ENCODE measurements at regions not wholly inside any gene's neighbourhood (a gene's known extent, or its start where the extent isn't known, plus 50 kb on each side); places are given as distances from the start of the nearest gene placed in this dataset.
"Not testable (repeated sequence)": the region's sequence is repeated elsewhere in the genome, so short reads cannot be mapped to it uniquely, and the experiment has no call there.

DNA sequence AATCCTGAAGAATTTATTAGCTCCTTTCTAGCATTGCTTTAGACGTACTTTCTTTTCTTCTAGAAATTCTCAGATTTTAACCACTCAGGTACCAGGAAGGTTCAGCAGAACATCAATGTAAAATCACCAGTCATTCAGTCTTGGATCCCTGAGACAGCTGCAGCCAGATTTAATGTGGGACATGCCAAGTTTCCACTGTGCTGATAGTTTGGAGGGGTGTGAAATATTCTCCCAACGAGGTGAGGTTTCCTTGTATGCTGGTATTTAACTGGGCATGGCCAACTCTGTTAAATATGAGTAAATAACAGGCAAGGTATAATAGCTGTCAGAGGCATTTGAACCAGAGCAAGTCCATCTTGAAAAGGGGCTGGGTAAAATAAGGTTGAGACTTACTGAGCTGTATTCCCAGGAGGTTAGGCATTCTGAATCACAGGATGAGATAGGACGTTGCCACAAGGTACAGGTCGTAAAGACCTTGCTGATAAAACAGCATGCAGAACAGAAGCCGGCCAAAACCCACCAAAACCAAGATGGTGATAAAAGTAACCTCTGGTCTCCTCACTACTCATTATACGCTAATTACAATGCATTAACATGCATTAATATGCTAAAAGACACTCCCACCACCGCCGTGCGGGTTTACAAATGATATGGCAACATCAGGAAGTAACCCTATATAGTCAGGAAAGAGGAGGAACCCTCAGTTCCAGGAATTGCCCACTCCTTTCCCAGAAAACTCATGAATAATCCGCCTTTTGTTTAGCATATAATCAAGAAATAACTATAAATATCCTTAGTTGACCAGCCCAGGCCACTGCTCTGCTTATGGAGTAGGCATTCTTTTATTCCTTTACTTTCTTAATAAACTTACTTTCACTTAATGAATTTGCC, 75.2 kb upstream of the RASSF8 start:
- no peak overlapping the region for H3K4me3 Mint-ChIP-seq

DNA sequence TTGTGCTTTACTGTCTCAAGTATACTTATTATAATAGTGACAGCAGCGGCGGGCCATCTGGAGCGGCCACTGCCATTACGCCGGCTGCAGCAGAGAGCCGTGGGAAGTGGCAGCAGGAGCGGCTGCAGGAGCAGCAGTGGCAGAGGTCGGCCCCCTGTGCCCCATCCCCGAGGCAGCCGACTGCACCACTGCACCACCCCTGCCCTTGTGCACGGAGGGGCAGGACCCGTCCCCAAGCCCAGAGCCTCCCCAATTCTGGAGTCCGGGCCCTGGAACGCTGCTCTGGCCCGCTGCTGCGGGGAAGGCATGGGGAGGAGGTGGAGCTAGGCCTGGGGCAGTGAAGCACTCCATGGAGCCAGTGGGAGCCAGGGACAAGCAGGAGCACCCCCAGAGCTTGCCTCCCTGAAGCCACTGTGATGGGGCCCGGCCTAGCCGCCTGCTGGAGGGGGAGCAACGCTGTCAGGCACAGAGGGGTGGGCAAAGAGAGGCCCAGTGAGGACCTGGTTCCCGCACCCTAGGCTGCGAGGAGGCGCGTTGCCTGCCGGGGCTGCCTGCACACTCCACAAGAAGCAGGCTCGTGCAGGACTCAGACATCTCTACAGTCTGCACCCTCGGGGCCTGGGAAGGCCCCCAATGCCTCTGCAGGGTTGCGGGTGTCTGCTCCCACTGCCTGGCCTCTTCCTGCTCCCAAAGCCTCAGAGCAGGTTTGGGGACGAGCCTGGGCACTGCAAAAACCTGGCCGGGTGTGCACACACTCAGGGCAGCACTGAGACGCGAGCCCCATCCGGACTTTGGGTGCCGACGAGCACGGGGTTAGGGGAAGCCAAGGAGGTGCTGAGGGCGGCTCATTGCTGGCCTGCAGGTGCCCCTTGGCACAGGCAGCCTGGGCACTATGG, 74.2 kb upstream of the RASSF8 start:
- Mint-ChIP-seq H3K27me3 (no peaks in the 10 kb centered on the region), H3K27ac (no peak overlapping the region), H3K36me3 (no peaks in the 10 kb centered on the region), H3K4me3 (no peak overlapping the region), H3K9me3 (ENCODE audit: low read depth) (no peaks in the 10 kb centered on the region), H3K4me1 (no peaks in the 10 kb centered on the region)
- no peak for DNase-seq
- no peak for ATAC-seq
- CTCF ChIA-PET: no interaction called here

More for the DNA sequence above, 75.2 kb upstream of the RASSF8 start:
- CTCF ChIA-PET: no interaction called here
- H3K27me3 Mint-ChIP-seq: no peaks in the 10 kb centered on the region
- H3K36me3 Mint-ChIP-seq: no peaks in the 10 kb centered on the region
- H3K27ac Mint-ChIP-seq: no peak overlapping the region
- DNase-seq (no peak), ATAC-seq (no peak)
- H3K4me1 Mint-ChIP-seq: no peaks in the 10 kb centered on the region
- H3K9me3 Mint-ChIP-seq (ENCODE audit: low read depth): no peaks in the 10 kb centered on the region

DNA sequence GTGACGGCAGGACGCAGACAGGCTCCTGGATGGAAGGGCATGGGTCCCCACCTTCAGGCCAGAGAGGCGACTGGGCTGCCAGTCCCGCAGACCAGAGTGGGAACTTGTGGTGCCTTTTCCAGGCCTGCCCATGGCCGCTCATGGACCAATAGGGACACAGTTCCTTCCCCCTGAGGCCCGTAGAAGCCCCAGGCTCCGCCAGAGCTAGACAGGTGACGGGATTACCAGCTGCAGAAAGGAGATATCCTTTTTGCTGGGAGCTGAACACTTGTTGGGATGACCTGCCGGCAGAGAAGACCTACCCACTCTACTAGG, 73.6 kb upstream of the RASSF8 start:
- Mint-ChIP-seq H3K27ac (no peak overlapping the region), H3K4me3 (no peak overlapping the region), H3K27me3 (no peaks in the 10 kb centered on the region), H3K4me1 (no peaks in the 10 kb centered on the region), H3K36me3 (no peaks in the 10 kb centered on the region), H3K9me3 (ENCODE audit: low read depth) (no peaks in the 10 kb centered on the region)
- ATAC-seq (no peak), DNase-seq (no peak)
- CTCF ChIA-PET: no interaction called here

DNA sequence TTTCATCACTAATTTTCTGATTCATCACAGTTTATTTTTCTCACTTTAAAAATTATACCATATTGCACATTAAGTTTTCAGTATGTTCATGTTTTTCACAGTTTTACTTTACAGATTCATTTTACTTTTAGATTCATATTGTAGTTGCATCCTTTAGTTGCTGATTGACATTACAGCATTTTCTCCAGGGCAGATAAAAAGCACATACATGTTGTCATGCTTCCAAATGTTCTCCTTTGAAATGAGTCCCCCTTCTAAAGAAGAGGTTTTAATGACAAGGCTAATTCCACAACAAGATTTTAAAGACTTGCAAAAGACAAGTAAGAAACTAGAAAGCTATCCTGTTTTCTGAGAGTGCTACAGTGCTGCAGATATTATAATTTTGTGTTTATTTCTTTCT, 72.1 kb upstream of the RASSF8 start:
- H3K4me1 Mint-ChIP-seq: no peaks in the 10 kb centered on the region
- H3K27me3 Mint-ChIP-seq: no peaks in the 10 kb centered on the region
- DNase-seq: no peak
- no peaks in the 10 kb centered on the region for H3K36me3 Mint-ChIP-seq
- CTCF ChIA-PET: no interaction called here
- H3K9me3 Mint-ChIP-seq (ENCODE audit: low read depth): no peaks in the 10 kb centered on the region
- H3K27ac Mint-ChIP-seq: no peak overlapping the region
- no peak overlapping the region for H3K4me3 Mint-ChIP-seq
- no peak for ATAC-seq

DNA sequence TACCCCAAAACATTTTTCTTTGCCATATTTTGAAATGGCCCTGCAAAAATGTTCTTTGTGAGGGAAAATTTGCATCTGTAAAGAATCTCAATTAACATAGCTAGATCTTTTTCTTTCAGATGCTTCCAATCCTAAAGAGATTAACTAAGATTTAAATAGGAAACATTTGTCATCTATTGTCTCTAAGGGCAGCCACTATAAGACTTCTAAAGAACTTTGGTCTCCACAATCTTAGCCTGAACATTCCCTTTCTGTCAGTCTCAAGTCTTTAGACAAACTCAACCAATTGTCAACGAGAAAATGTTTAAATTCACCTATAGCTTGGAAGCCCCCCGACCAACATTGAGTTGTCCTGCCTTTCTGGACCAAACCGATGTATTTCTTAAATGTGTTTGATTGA, 71.1 kb upstream of the RASSF8 start:
- no peak for ATAC-seq
- Mint-ChIP-seq H3K36me3 (no peaks in the 10 kb centered on the region), H3K27ac (no peak overlapping the region), H3K27me3 (no peaks in the 10 kb centered on the region), H3K4me1 (no peaks in the 10 kb centered on the region), H3K9me3 (ENCODE audit: low read depth) (no peaks in the 10 kb centered on the region), H3K4me3 (no peak overlapping the region)
- CTCF ChIA-PET: no interaction called here
- DNase-seq: no peak

DNA sequence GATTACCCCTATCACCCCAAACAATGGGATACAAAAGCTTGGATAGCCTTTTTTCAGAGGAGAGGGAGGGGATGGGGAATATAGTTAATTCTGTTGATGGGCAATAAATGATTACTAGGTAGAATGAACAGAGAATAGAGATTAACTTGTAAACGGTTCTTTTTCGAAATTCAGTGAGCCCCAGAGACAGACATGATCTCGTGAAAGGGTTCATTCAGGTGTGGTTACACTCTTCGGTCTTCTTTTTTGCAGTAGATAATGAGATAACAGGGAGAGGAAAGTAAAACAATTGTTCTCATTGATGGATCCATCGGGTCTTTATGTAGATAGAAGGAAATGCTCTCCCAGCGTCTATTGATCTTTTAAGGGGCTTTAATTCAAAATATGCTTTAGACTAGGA, 69.3 kb upstream of the RASSF8 start:
- Mint-ChIP-seq H3K9me3 (ENCODE audit: low read depth) (no peaks in the 10 kb centered on the region), H3K27ac (no peak overlapping the region), H3K36me3 (no peaks in the 10 kb centered on the region), H3K27me3 (no peaks in the 10 kb centered on the region), H3K4me3 (no peak overlapping the region), H3K4me1 (no peaks in the 10 kb centered on the region)
- DNase-seq: no peak
- no peak for ATAC-seq
- CTCF ChIA-PET: no interaction called here

DNA sequence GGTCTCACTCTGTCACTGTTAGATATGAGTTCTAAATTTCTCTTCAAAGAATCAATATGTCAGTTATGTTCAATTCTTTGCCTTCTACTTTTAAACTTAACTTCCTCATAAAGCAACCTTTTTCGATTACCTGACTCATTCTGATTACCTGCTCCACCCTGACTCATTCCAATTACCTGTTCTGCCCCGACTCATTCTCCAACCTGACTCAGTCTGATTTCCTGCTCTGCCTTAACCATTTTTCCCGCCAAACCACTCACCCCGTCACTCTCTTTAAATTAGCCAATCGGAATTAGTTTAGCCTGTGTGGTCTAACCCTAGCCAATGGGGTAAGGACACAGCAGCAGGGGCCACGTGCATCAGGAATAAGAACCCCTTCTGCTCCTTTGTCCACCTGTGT, 67.4 kb upstream of the RASSF8 start:
- H3K27me3 Mint-ChIP-seq; DNase-seq; H3K4me3 Mint-ChIP-seq; ATAC-seq; CTCF ChIA-PET; H3K9me3 Mint-ChIP-seq (ENCODE audit: low read depth); H3K36me3 Mint-ChIP-seq; H3K27ac Mint-ChIP-seq; H3K4me1 Mint-ChIP-seq: not testable (repeated sequence)

DNA sequence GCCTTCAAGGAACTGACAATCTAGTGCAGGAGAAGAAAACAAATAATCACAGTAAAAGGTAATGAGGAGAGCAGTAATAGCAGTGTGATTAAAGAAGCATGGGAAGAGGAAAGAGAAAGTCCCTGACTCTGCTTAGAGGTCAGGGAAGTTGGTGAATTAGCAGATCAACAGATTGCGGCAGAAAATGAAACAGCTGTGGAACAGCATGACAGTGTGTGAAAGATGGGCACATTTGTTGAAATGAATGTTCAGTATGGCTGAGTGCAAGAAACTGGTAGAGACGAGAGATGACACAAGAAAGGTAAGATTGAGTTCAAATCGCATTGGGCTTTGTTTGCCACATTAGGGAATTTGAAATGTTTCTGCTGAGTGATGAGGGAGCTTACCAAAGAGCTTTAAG, 63.7 kb upstream of the RASSF8 start:
- CTCF ChIA-PET: no interaction called here
- no peak for ATAC-seq
- no peak overlapping the region for H3K4me3 Mint-ChIP-seq

DNA sequence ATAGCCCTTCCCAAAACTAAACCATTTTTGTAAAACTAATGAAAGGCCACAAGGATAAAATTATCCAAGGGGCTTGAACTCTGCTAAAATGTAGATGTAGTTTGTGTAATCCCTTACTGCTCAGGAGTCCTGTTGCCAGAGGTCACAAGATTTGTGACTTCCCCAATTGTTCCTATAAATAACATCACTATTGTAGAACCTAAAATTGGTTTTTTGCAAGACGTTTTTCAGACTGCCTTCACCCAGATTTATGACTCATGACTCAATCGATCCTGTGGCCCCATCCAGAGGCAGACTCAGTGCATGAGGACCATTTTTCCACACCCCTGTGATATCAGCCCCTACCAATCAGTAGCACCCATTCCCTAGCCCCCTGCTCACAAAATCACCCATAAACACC, 61.5 kb upstream of the RASSF8 start:
- H3K4me1 Mint-ChIP-seq: no peaks in the 10 kb centered on the region

More for the DNA sequence above, 63.7 kb upstream of the RASSF8 start:
- DNase-seq: no peak
- Mint-ChIP-seq H3K36me3 (no peaks in the 10 kb centered on the region), H3K27ac (no peak overlapping the region), H3K27me3 (no peaks in the 10 kb centered on the region), H3K4me1 (no peaks in the 10 kb centered on the region), H3K9me3 (ENCODE audit: low read depth) (no peaks in the 10 kb centered on the region)

DNA sequence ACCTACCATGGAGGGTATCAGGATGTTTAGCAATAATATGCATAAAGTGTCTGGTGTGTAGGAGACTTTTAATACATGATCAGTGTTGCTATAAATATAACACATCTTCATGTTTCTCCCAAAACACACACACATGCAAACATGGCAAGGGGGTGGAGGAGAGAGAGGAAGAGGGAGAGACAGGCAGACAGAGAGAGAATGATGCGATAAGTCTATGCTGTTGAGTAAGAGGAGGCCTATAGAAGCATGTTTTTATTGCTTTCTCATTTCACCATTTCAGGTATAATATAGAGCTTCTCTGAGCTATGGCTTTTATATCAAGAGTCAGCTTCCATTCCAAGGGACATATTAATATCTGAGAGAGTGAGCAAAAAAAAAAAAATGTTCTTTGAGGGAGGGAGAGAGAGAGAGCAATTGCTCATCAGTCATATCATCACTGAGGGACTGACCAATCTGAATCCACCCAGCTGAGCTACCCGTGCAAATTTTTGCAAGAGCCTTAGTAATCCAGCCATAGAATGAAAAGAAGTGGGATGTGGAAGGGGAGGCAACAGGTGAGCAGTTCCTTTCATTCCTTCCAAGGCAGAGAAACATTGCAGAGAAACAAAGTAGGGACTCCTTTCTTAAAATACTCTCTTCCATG, 54.8 kb upstream of the RASSF8 start:
- CTCF ChIA-PET: interaction anchor here (1.1 kb wide), 1 partner anchor 359 kb away, joined by 3 read pairs; no protein-coding TSS in a partner anchor
- no peak for ATAC-seq
- DNase-seq: no peak

More for the DNA sequence above, 61.5 kb upstream of the RASSF8 start:
- H3K4me3 Mint-ChIP-seq: no peak overlapping the region
- H3K36me3 Mint-ChIP-seq: no peaks in the 10 kb centered on the region
- H3K9me3 Mint-ChIP-seq (ENCODE audit: low read depth): no peaks in the 10 kb centered on the region
- ATAC-seq: no peak
- no peak for DNase-seq
- no peaks in the 10 kb centered on the region for H3K27me3 Mint-ChIP-seq
- H3K27ac Mint-ChIP-seq: no peak overlapping the region
- CTCF ChIA-PET: no interaction called here

DNA sequence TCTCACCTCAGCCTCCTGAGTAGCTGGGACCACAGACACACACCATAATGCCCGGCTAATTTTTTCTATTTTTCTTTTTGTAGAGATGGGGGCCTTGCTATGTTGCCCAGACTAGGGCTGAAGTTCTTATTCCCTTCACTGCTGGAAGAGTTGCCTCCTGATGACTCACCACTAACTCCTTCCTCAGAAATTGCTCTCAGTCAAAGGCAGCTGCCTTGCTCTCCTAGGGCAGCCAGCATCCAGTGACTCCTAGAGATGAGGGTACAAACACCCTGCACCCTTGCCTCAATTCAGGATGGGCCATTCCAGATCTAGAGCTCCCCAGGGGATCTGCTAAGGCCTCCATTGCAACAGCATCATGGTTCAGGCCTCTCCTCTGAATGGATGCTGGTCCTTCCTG, 54.0 kb upstream of the RASSF8 start:
- H3K9me3 Mint-ChIP-seq (ENCODE audit: low read depth): peaks cover 2% of the 10 kb centered on the region
- ATAC-seq (no peak), DNase-seq (no peak)
- H3K4me1 Mint-ChIP-seq: no peaks in the 10 kb centered on the region
- no peak overlapping the region for H3K4me3 Mint-ChIP-seq
- CTCF ChIA-PET: no interaction called here
- H3K27me3 Mint-ChIP-seq: no peaks in the 10 kb centered on the region
- no peaks in the 10 kb centered on the region for H3K36me3 Mint-ChIP-seq
- no peak overlapping the region for H3K27ac Mint-ChIP-seq

More for the DNA sequence above, 54.8 kb upstream of the RASSF8 start:
- H3K36me3 Mint-ChIP-seq: no peaks in the 10 kb centered on the region
- H3K27me3 Mint-ChIP-seq: no peaks in the 10 kb centered on the region
- no peak overlapping the region for H3K4me3 Mint-ChIP-seq
- no peak overlapping the region for H3K27ac Mint-ChIP-seq
- peaks cover 2% of the 10 kb centered on the region for H3K9me3 Mint-ChIP-seq (ENCODE audit: low read depth)
- H3K4me1 Mint-ChIP-seq: no peaks in the 10 kb centered on the region

DNA sequence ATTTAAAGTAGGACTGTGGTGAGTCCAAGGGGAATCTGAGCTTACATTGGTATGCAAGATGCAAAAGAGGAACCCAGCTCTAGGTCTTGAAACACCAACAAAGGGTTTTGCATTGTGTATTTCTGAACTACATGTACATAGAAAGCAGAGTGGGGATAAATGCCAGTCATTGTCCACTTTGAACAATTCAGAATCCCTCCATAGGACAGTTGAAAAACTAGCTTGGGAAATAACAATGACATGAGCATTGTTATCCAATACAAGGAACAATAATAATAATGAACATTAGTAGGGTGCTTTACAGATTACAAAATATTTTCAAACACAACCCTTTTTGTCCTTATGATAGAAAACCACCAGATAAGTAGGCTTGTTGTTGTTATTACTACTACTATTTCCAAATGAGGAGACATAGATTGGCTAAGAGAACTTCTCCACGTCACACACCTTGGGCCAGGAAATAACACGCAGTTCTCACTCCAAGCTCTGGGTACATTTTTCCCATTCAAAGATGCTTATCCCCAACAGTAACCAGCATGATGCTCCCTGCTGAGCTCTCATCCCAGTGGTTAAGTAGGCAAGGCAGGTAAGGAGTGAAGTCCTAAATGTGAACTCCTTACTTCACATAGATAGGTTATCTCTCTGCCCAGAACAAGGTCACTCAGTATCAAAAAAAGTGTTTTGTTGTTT, 51.7 kb upstream of the RASSF8 start:
- H3K27ac Mint-ChIP-seq: no peak overlapping the region
- H3K9me3 Mint-ChIP-seq (ENCODE audit: low read depth): peaks cover 2% of the 10 kb centered on the region
- H3K4me1 Mint-ChIP-seq: no peaks in the 10 kb centered on the region
- peaks cover 2% of the 10 kb centered on the region for H3K27me3 Mint-ChIP-seq
- H3K4me3 Mint-ChIP-seq: no peak overlapping the region
- no peak for ATAC-seq
- H3K36me3 Mint-ChIP-seq: no peaks in the 10 kb centered on the region
- no peak for DNase-seq
- CTCF ChIA-PET: no interaction called here

All from activated CD8-positive, alpha-beta memory T cell treated with anti-CD3 and anti-CD28 coated beads, Interleukin-2, amount 10 ng/mL, durations not matched to agents 7 days and 5 days (primary cell).